ENCODE measurements at regions not wholly inside any gene's neighbourhood (a gene's known extent, or its start where the extent isn't known, plus 50 kb on each side); places are given as distances from the start of the nearest gene placed in this dataset.
"Not testable (repeated sequence)": the region's sequence is repeated elsewhere in the genome, so short reads cannot be mapped to it uniquely, and the experiment has no call there.

- DNase-seq (ENCODE audit: extremely low spot score), result no peak
- ChIA-PET CTCF (no interaction called here), POLR2A (no interaction called here)
- TF ChIP-seq LEF1 (IDR thresholded peaks at IDR 0.05; ENCODE audit: borderline replicate concordance) (no peak), BHLHE40 (IDR thresholded peaks at IDR 0.05; ENCODE audit: borderline replicate concordance) (no peak), FOXA1 (IDR thresholded peaks at IDR 0.05) (no peak), FOXM1 (IDR thresholded peaks at IDR 0.05; ENCODE audit: borderline replicate concordance) (no peak), FOXK2 (IDR thresholded peaks at IDR 0.05) (no peak), L3MBTL2 (conservative IDR thresholded peaks at IDR 0.05) (no peak), PKNOX1 (IDR thresholded peaks at IDR 0.05) (no peak), SUZ12 (IDR thresholded peaks at IDR 0.05) (no peak), SP1 (IDR thresholded peaks at IDR 0.05) (no peak), ARNT (IDR thresholded peaks at IDR 0.05) (no peak), TARDBP (IDR thresholded peaks at IDR 0.05) (no peak), ELF4 (IDR thresholded peaks at IDR 0.05) (no peak), NFRKB (IDR thresholded peaks at IDR 0.05) (no peak), HDGF (IDR thresholded peaks at IDR 0.05; ENCODE audit: borderline replicate concordance) (no peak), CTBP1 (IDR thresholded peaks at IDR 0.05; ENCODE audit: borderline replicate concordance) (no peak)
Measured at GRCh38 chr4:43485196-43485595, 592.7 kb downstream of the GRXCR1 start.

- no peak for DNase-seq (ENCODE audit: extremely low spot score)
- no peak for TF ChIP-seq BHLHE40 (IDR thresholded peaks at IDR 0.05; ENCODE audit: borderline replicate concordance)
- no peak for TF ChIP-seq CTBP1 (IDR thresholded peaks at IDR 0.05; ENCODE audit: borderline replicate concordance)
- TF ChIP-seq SUZ12 (IDR thresholded peaks at IDR 0.05), result no peak
- no peak for TF ChIP-seq L3MBTL2 (conservative IDR thresholded peaks at IDR 0.05)
- no peak for TF ChIP-seq SP1 (IDR thresholded peaks at IDR 0.05)
- no peak for TF ChIP-seq HDGF (IDR thresholded peaks at IDR 0.05; ENCODE audit: borderline replicate concordance)
- TF ChIP-seq FOXM1 (IDR thresholded peaks at IDR 0.05; ENCODE audit: borderline replicate concordance), result no peak
- no peak for TF ChIP-seq NFRKB (IDR thresholded peaks at IDR 0.05)
- TF ChIP-seq TARDBP (IDR thresholded peaks at IDR 0.05), result no peak
- no peak for TF ChIP-seq LEF1 (IDR thresholded peaks at IDR 0.05; ENCODE audit: borderline replicate concordance)
- no peak for TF ChIP-seq PKNOX1 (IDR thresholded peaks at IDR 0.05)
- TF ChIP-seq ARNT (IDR thresholded peaks at IDR 0.05), result no peak
- TF ChIP-seq ZNF384 (IDR thresholded peaks at IDR 0.05), result no peak
- no peak for TF ChIP-seq FOXA1 (IDR thresholded peaks at IDR 0.05)
- ChIA-PET CTCF (no interaction called here), POLR2A (no interaction called here)
Measured at GRCh38 chr4:43496188-43496587, 603.7 kb downstream of the GRXCR1 start.

- POLR2A ChIA-PET, result no interaction called here
Measured at GRCh38 chr4:43496602-43497001, 604.1 kb downstream of the GRXCR1 start.

GRCh38 chr4:43505823-43506222 lies 613.3 kb downstream of the GRXCR1 start:
- DNase-seq (ENCODE audit: extremely low spot score); CTCF ChIA-PET; POLR2A ChIA-PET: not testable (repeated sequence)

More at GRCh38 chr4:43496602-43497001, 604.1 kb downstream of the GRXCR1 start:
- TF ChIP-seq SUZ12 (IDR thresholded peaks at IDR 0.05) (no peak), FOXM1 (IDR thresholded peaks at IDR 0.05; ENCODE audit: borderline replicate concordance) (no peak), NFRKB (IDR thresholded peaks at IDR 0.05) (no peak), ZNF384 (IDR thresholded peaks at IDR 0.05) (no peak), CTBP1 (IDR thresholded peaks at IDR 0.05; ENCODE audit: borderline replicate concordance) (no peak), TARDBP (IDR thresholded peaks at IDR 0.05) (no peak), LEF1 (IDR thresholded peaks at IDR 0.05; ENCODE audit: borderline replicate concordance) (no peak), ELF4 (IDR thresholded peaks at IDR 0.05) (no peak), ARNT (IDR thresholded peaks at IDR 0.05) (no peak), SP1 (IDR thresholded peaks at IDR 0.05) (no peak), HDGF (IDR thresholded peaks at IDR 0.05; ENCODE audit: borderline replicate concordance) (no peak), BHLHE40 (IDR thresholded peaks at IDR 0.05; ENCODE audit: borderline replicate concordance) (no peak), FOXA1 (IDR thresholded peaks at IDR 0.05) (no peak), L3MBTL2 (conservative IDR thresholded peaks at IDR 0.05) (no peak), PKNOX1 (IDR thresholded peaks at IDR 0.05) (no peak), FOXK2 (IDR thresholded peaks at IDR 0.05) (no peak)
- CTCF ChIA-PET, result no interaction called here
- DNase-seq (ENCODE audit: extremely low spot score), result no peak

- no peak for DNase-seq (ENCODE audit: extremely low spot score)
- TF ChIP-seq FOXM1 (IDR thresholded peaks at IDR 0.05; ENCODE audit: borderline replicate concordance), result no peak
- no peak for TF ChIP-seq TARDBP (IDR thresholded peaks at IDR 0.05)
- no peak for TF ChIP-seq ZNF384 (IDR thresholded peaks at IDR 0.05)
- no peak for TF ChIP-seq ELF4 (IDR thresholded peaks at IDR 0.05)
- TF ChIP-seq BHLHE40 (IDR thresholded peaks at IDR 0.05; ENCODE audit: borderline replicate concordance), result no peak
- no peak for TF ChIP-seq PKNOX1 (IDR thresholded peaks at IDR 0.05)
- no peak for TF ChIP-seq FOXA1 (IDR thresholded peaks at IDR 0.05)
- TF ChIP-seq CTBP1 (IDR thresholded peaks at IDR 0.05; ENCODE audit: borderline replicate concordance), result no peak
- TF ChIP-seq L3MBTL2 (conservative IDR thresholded peaks at IDR 0.05), result no peak
- no peak for TF ChIP-seq ARNT (IDR thresholded peaks at IDR 0.05)
- no peak for TF ChIP-seq LEF1 (IDR thresholded peaks at IDR 0.05; ENCODE audit: borderline replicate concordance)
- no peak for TF ChIP-seq SP1 (IDR thresholded peaks at IDR 0.05)
- no peak for TF ChIP-seq FOXK2 (IDR thresholded peaks at IDR 0.05)
- no peak for TF ChIP-seq SUZ12 (IDR thresholded peaks at IDR 0.05)
- ChIA-PET POLR2A (no interaction called here), CTCF (no interaction called here)
Measured at GRCh38 chr4:43512253-43512652, 619.7 kb downstream of the GRXCR1 start.

GRCh38 chr4:43525646-43526045 lies 633.1 kb downstream of the GRXCR1 start:
- CTCF ChIA-PET, result no interaction called here
- no peak for DNase-seq (ENCODE audit: extremely low spot score)
- POLR2A ChIA-PET, result no interaction called here
- no peak for TF ChIP-seq CTBP1 (IDR thresholded peaks at IDR 0.05; ENCODE audit: borderline replicate concordance)
- TF ChIP-seq FOXA1 (IDR thresholded peaks at IDR 0.05), result no peak
- no peak for TF ChIP-seq BHLHE40 (IDR thresholded peaks at IDR 0.05; ENCODE audit: borderline replicate concordance)

All from HEK293T (cell line).